ENCODE measurements at regions not wholly inside any gene's neighbourhood (a gene's known extent, or its start where the extent isn't known, plus 50 kb on each side); places are given as distances from the start of the nearest gene placed in this dataset.
"Not testable (repeated sequence)": the region's sequence is repeated elsewhere in the genome, so short reads cannot be mapped to it uniquely, and the experiment has no call there.

DNA sequence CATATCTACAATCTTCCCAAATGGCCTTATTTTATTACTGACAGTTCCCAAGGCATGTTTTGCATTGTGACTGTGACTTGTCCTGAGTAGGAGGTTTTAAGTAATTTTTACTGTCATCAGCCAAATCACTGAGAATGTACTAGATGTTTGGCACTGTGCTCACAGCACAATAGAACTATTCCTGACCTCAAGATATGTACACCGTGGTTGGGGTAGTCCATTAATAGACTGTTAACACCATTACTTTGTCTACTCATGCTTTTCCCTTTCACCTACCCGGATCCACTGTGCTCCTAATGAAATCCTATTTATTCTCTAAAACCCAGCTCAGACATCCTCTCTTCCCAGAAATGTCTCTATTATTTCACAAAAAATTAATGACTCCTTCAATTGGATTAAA is 168.7 kb upstream of the TENM4 start:
- H4K20me1 ChIP-seq (ENCODE audit: insufficient read depth, low read length), result no peaks in the 10 kb centered on the region
- H3K79me2 ChIP-seq (ENCODE audit: insufficient read depth, low read depth, low read length), result no peaks in the 10 kb centered on the region
- intact Hi-C loops (cut with micrococcal nuclease; ENCODE audit: unreplicated experiment), result no loop called here
- no peak overlapping the region for H3K27ac ChIP-seq (ENCODE audit: low read depth, low read length, poor library complexity, severe bottlenecking)
- H3K9me2 ChIP-seq (ENCODE audit: insufficient read depth, low read length), result no peaks in the 10 kb centered on the region
- DNase-seq (ENCODE audit: low spot score), result no peak
- no peaks in the 10 kb centered on the region for H3K9me3 ChIP-seq (ENCODE audit: low read length)
- BruUV-seq (replicated peaks), result no TSS peak
- no peak overlapping the region for H3K4me3 ChIP-seq (ENCODE audit: low read depth, low read length, poor library complexity, severe bottlenecking)
- H3K4me1 ChIP-seq (ENCODE audit: insufficient read depth, low read length, poor library complexity, severe bottlenecking), result no peaks in the 10 kb centered on the region
- TF ChIP-seq, protein P1, sequence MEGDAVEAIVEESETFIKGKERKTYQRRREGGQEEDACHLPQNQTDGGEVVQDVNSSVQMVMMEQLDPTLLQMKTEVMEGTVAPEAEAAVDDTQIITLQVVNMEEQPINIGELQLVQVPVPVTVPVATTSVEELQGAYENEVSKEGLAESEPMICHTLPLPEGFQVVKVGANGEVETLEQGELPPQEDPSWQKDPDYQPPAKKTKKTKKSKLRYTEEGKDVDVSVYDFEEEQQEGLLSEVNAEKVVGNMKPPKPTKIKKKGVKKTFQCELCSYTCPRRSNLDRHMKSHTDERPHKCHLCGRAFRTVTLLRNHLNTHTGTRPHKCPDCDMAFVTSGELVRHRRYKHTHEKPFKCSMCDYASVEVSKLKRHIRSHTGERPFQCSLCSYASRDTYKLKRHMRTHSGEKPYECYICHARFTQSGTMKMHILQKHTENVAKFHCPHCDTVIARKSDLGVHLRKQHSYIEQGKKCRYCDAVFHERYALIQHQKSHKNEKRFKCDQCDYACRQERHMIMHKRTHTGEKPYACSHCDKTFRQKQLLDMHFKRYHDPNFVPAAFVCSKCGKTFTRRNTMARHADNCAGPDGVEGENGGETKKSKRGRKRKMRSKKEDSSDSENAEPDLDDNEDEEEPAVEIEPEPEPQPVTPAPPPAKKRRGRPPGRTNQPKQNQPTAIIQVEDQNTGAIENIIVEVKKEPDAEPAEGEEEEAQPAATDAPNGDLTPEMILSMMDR (conservative IDR thresholded peaks at IDR 0.05; ENCODE audit: low read length), result no peak
- TF ChIP-seq EZH2phosphoT487 (IDR thresholded peaks at IDR 0.05; ENCODE audit: borderline replicate concordance, low read depth, low read length), result no peak
- ChIA-PET CTCF (ENCODE audit: unreplicated experiment) (no interaction called here), POLR2A (interaction anchor here (1.3 kb wide), 1 partner anchor 13 kb away, joined by 3 read pairs; no protein-coding TSS in a partner anchor)
- no peaks in the 10 kb centered on the region for H3K36me3 ChIP-seq (ENCODE audit: insufficient read depth, low read length)
- H3K4me2 ChIP-seq (ENCODE audit: low read length), result no peak overlapping the region
- H2AFZ ChIP-seq (ENCODE audit: low read length), result no peak overlapping the region

DNA sequence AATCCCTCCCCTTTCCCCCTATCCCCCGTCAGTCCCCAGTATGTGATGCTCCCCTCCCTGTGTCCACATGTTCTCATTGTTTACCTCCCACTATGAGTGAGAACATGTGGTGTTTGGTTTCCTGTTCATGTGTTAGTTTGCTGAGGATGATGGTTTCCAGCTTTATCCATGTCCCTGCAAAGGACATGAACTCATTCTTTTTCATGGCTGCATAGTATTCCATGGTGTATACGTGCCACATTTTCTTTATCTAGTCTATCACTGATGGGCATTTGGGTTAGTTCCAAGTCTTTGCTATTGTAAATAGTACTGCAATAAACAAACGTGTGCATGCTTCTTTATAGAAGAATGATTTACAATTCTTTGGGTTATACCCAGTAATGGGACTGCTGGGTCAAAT is 165.6 kb upstream of the TENM4 start:
- H3K4me3 ChIP-seq (ENCODE audit: low read depth, low read length, poor library complexity, severe bottlenecking); H2AFZ ChIP-seq (ENCODE audit: low read length); POLR2A ChIA-PET; H3K9me3 ChIP-seq (ENCODE audit: low read length); H3K36me3 ChIP-seq (ENCODE audit: insufficient read depth, low read length); H3K4me2 ChIP-seq (ENCODE audit: low read length); intact Hi-C loops (cut with micrococcal nuclease; ENCODE audit: unreplicated experiment); BruUV-seq (replicated peaks); H3K27ac ChIP-seq (ENCODE audit: low read depth, low read length, poor library complexity, severe bottlenecking); H3K9me2 ChIP-seq (ENCODE audit: insufficient read depth, low read length); H3K4me1 ChIP-seq (ENCODE audit: insufficient read depth, low read length, poor library complexity, severe bottlenecking); H3K79me2 ChIP-seq (ENCODE audit: insufficient read depth, low read depth, low read length); H4K20me1 ChIP-seq (ENCODE audit: insufficient read depth, low read length); DNase-seq (ENCODE audit: low spot score); CTCF ChIA-PET (ENCODE audit: unreplicated experiment): not testable (repeated sequence)

DNA sequence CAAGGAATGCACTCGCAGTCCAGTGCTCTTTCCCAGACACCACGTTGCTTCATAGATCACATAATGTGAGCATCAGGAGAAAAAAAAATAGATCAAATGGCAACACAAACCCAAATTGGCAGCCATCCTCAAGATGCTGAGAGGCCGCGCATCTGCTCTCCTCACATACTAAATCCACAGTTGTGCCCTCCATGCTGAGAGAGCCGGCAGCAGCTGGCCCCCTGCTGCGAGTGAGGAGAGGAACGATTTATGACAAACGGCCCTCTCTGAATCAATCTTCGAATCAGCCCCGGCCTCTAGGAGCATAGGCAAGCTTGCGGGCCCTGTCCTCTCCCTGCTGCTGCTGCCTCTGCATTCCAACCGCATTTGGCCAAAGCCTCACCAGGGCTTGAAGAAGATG is 159.9 kb upstream of the TENM4 start:
- Histone ChIP-seq H3K36me3 (ENCODE audit: insufficient read depth, low read length) (no peaks in the 10 kb centered on the region), H3K4me2 (ENCODE audit: low read length) (no peak overlapping the region), H2AFZ (ENCODE audit: low read length) (no peak overlapping the region), H4K20me1 (ENCODE audit: insufficient read depth, low read length) (no peaks in the 10 kb centered on the region), H3K79me2 (ENCODE audit: insufficient read depth, low read depth, low read length) (no peaks in the 10 kb centered on the region), H3K4me3 (ENCODE audit: low read depth, low read length, poor library complexity, severe bottlenecking) (no peak overlapping the region), H3K27ac (ENCODE audit: low read depth, low read length, poor library complexity, severe bottlenecking) (no peak overlapping the region), H3K4me1 (ENCODE audit: insufficient read depth, low read length, poor library complexity, severe bottlenecking) (no peaks in the 10 kb centered on the region), H3K9me2 (ENCODE audit: insufficient read depth, low read length) (no peaks in the 10 kb centered on the region), H3K9me3 (ENCODE audit: low read length) (no peaks in the 10 kb centered on the region)
- ChIA-PET CTCF (ENCODE audit: unreplicated experiment) (no interaction called here), POLR2A (no interaction called here)
- intact Hi-C loops (cut with micrococcal nuclease; ENCODE audit: unreplicated experiment), result no loop called here
- BruUV-seq (replicated peaks), result no TSS peak
- DNase-seq (ENCODE audit: low spot score), result no peak
- no peak for TF ChIP-seq EZH2phosphoT487 (IDR thresholded peaks at IDR 0.05; ENCODE audit: borderline replicate concordance, low read depth, low read length)
- TF ChIP-seq, protein P1 (conservative IDR thresholded peaks at IDR 0.05; ENCODE audit: low read length), result no peak
